Esophagus (tissue), 2 donors: ENCODE measurements at regions not wholly inside any gene's neighbourhood (a gene's known extent, or its start where the extent isn't known, plus 50 kb on each side); places are given as distances from the start of the nearest gene placed in this dataset.
"Not testable (repeated sequence)": the region's sequence is repeated elsewhere in the genome, so short reads cannot be mapped to it uniquely, and the experiment has no call there.

Source experiments
- H3K27ac ChIP-seq, 2 donors: one replicate each; pipeline ENCODE4 v1.5.1; 2013; ENCODE audit warnings: low read depth in 2 of 2, mild to moderate bottlenecking in 2 of 2, inconsistent platforms in 1 of 2, low read length in 1 of 2, moderate library complexity in 1 of 2
- H3K27me3 ChIP-seq, 2 donors: one replicate each; pipeline ENCODE4 v1.6.1; 2013; ENCODE audit warnings: low read length in 2 of 2, control low read depth in 1 of 2, mild to moderate bottlenecking in 1 of 2; ENCODE audit not compliant: insufficient read depth in 2 of 2, control insufficient read depth in 1 of 2
- H3K36me3 ChIP-seq, 2 donors: one replicate each; pipeline ENCODE4 v1.6.1; 2013; ENCODE audit warnings: low read length in 1 of 2; ENCODE audit not compliant: control insufficient read depth in 2 of 2, insufficient read depth in 2 of 2
- H3K4me1 ChIP-seq, 2 donors: one replicate each; pipeline ENCODE4 v1.6.1; 2013; ENCODE audit warnings: low read length in 1 of 2; ENCODE audit not compliant: control insufficient read depth in 2 of 2, insufficient read depth in 2 of 2
- H3K4me3 ChIP-seq, 2 donors: one replicate each; pipeline ENCODE4 v1.5.1; 2013; ENCODE audit warnings: low read length in 2 of 2, mild to moderate bottlenecking in 2 of 2, low read depth in 1 of 2, moderate library complexity in 1 of 2
- H3K9me3 ChIP-seq, 2 donors: one replicate each; pipeline ENCODE4 v1.6.1; 2013; ENCODE audit warnings: mild to moderate bottlenecking in 2 of 2, low read depth in 1 of 2, low read length in 1 of 2, moderate library complexity in 1 of 2; ENCODE audit not compliant: control insufficient read depth in 2 of 2, insufficient read depth in 1 of 2
- WGBS, 2 donors: extraction: QIAGEN DNeasy Blood & Tissue Kit; methylation state at CpG; one replicate each; pipeline ENCODE4 v1.1.7; 2013; 5-methylcytosine and 5-hydroxymethylcytosine counted together
- donor health status: healthy with polysubstance abuse.
- donor health status: Bipolar disorder and iron deficiency.

DNA sequence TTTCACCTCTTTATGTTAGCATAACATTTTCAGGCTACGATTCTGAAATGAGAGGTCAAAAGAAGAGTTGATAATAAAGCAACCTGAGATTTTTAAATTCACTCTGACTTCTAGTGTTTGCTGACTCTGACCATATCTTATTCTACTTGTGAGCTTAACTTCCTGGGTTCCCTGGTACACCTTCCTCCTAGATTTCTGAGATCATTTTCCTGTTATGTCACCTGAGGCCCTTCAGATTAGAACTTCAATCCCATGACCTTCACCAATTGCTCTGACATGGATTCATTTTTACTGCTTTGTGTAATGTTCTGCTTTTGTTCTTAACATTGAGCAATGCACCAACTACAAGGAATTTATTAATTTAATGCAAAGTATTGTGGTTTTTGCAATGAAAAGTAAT is 542.9 kb upstream of the FLRT2 start:
- 73 to 78% methylated on average over 1 of the region's 1 CpG for WGBS, 2 donors
- Histone ChIP-seq H3K9me3 (no peaks in the 10 kb centered on the region), H3K36me3 (no peaks in the 10 kb centered on the region), H3K27ac (no peak overlapping the region), H3K4me1 (no peaks in the 10 kb centered on the region), H3K27me3 (no peaks in the 10 kb centered on the region), H3K4me3 (no peak overlapping the region)

DNA sequence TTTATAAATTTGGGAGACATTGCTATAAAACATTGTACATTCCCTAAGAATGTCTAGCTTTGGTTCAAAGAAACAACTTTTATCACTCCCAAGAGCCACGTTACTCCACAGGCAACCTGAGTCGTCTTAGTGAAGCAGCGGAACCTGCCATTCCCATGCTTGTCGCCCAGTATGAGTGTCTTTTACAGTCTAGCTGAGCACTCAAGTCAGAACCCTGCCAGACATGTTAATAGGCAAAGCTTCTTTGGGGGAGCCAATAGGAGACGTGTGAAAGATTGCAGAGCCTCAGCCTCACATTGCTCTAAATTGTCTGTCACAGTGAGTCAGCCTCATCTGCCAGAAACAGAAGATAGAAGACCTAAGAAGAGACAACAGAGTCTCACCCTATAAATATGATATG is 541.6 kb upstream of the FLRT2 start:
- Histone ChIP-seq H3K4me3 (no peak overlapping the region), H3K27ac (no peak overlapping the region), H3K9me3 (no peaks in the 10 kb centered on the region), H3K36me3 (no peaks in the 10 kb centered on the region), H3K4me1 (no peaks in the 10 kb centered on the region), H3K27me3 (no peaks in the 10 kb centered on the region)
- WGBS, 2 donors, result 91 to 92% methylated on average over 5 of the region's 5 CpGs

DNA sequence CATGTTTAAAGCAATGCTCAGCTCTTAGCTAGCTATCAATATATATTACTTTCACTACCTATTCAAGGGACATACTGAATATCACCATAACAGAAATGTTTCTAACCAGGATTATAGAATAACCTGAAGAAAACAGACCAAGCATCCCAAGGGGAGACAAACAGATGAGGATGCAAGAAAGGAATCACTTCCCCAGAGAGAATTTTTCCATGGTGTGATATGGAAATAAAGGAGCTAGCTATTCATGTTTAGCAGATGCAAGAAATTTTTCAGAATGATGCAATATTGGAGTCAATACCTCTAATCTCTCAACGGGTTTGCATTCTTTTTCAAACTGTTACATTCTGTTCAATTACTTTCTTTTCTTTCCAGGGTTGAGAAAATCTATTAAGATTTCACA is 538.9 kb upstream of the FLRT2 start:
- Histone ChIP-seq H3K9me3 (no peaks in the 10 kb centered on the region), H3K27ac (no peak overlapping the region), H3K4me3 (no peak overlapping the region), H3K27me3 (no peaks in the 10 kb centered on the region), H3K36me3 (no peaks in the 10 kb centered on the region), H3K4me1 (no peaks in the 10 kb centered on the region)
- 51 to 54% methylated on average over 1 of the region's 1 CpG for WGBS, 2 donors

DNA sequence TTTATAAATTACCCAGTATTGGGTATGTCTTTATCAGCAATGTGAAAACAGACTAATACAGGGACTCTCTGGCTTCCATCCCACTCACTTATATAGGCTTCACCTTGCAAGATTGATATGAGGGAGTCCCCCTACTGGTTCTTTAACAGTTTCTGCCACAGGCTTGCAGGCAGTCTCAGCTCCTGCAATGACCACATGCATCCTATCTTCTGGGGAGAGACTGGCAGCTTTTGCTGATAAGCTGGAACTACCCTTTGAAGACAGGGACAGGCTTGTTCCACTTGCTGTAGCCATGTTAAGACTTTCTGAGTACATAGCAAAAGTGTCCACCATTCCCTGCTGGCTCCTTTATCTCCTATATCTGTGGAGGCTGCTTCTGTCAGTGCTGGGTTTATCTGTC is 531.7 kb upstream of the FLRT2 start:
- Histone ChIP-seq H3K27ac (no peak overlapping the region), H3K9me3 (no peaks in the 10 kb centered on the region), H3K36me3 (no peaks in the 10 kb centered on the region), H3K4me3 (no peak overlapping the region), H3K27me3 (no peaks in the 10 kb centered on the region), H3K4me1 (no peaks in the 10 kb centered on the region)

DNA sequence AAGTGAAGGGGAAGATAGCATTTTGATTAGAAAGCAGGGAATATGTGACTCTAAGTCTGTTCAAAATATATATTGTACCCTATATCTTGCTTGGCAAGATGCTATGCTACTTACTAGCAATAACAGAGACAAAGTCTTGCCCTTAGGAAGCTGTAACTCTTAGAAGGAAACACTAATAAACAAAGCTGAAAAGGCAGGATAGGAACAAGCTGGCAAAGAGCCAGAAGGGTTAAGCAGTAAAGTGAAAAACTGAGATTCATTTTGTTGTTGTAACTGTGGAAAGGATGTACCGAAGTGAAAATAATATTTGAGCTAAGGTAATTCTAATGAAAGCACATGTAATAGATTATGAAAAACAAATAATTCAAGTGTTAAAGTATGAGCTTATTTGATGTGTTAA is 527.1 kb upstream of the FLRT2 start:
- Histone ChIP-seq H3K4me3 (no peak overlapping the region), H3K36me3 (no peaks in the 10 kb centered on the region), H3K27ac (no peak overlapping the region), H3K27me3 (no peaks in the 10 kb centered on the region), H3K4me1 (no peaks in the 10 kb centered on the region), H3K9me3 (no peaks in the 10 kb centered on the region)
- WGBS, 2 donors, result 61 to 65% methylated on average over 1 of the region's 1 CpG

DNA sequence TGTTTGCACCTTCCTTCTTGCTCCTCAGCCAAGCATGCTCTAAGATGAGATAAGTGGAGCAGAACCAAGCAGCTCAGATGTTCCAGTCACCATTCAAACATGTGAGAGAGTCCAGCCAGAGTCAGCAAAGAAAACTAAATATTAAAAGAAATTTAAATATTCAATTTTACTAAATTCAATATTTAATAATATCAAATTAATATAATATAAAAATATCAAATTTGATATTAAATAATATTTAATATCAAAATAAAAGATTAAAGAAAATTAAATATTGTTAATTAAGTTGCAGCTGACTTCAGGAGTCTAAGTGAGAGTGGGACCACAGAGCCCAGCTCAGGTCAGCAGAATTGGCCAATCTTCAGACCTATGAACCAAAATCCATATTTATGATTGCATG is 526.1 kb upstream of the FLRT2 start:
- H3K36me3 ChIP-seq, result no peaks in the 10 kb centered on the region
- no peaks in the 10 kb centered on the region for H3K27me3 ChIP-seq
- H3K4me3 ChIP-seq, result no peak overlapping the region
- no peaks in the 10 kb centered on the region for H3K4me1 ChIP-seq
- H3K9me3 ChIP-seq, result peaks cover 0 to 2% of the 10 kb centered on the region in 2 donors
- no peak overlapping the region for H3K27ac ChIP-seq

DNA sequence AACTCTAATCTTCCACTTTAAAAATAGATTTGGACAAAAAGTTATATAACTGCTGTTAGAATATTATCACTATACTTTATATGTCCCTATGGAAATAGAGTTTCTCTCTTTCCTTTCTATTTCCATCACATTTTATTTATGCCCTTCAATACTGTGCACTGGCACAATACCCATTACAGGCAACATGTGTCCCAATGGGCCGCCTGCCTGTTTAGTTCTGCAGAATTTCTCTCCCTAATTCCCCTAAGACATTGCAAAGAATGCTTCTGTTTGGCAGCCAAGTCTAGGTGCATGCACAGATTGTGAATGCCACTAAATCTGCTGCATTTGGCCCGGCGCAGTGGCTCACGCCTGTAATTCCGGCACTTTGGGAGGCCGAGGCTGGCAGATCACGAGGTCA is 520.4 kb upstream of the FLRT2 start:
- no peaks in the 10 kb centered on the region for H3K36me3 ChIP-seq
- no peaks in the 10 kb centered on the region for H3K4me1 ChIP-seq
- H3K27me3 ChIP-seq, result no peaks in the 10 kb centered on the region
- H3K27ac ChIP-seq, result no peak overlapping the region
- WGBS, 2 donors, result 94 to 97% methylated on average over 7 of the region's 7 CpGs
- peaks cover 0 to 2% of the 10 kb centered on the region in 2 donors for H3K9me3 ChIP-seq
- no peak overlapping the region for H3K4me3 ChIP-seq

DNA sequence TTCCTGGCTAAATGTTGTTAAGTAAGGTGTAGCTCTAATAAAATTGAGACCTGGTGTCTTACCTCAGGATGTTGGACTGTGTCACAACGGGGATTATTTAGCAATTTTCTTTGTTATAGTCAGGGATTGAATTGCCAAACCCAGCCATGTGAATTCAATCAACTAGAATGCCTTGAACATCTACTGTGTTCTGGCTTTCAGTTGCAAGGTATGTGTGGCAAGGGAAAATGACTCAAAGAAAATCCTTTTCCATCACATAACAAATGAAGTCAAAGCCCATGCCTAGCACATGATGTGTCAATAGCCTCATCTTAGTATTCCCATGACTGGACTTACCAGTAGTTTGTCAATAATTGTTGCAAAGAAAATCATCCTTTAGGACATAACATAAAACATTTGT is 519.8 kb upstream of the FLRT2 start:
- H3K27me3 ChIP-seq, result no peaks in the 10 kb centered on the region
- H3K4me1 ChIP-seq, result no peaks in the 10 kb centered on the region
- no peak overlapping the region for H3K27ac ChIP-seq
- no peaks in the 10 kb centered on the region for H3K36me3 ChIP-seq
- peaks cover 0 to 2% of the 10 kb centered on the region in 2 donors for H3K9me3 ChIP-seq
- H3K4me3 ChIP-seq, result no peak overlapping the region
- 64 to 79% methylated on average over 1 of the region's 1 CpG for WGBS, 2 donors

DNA sequence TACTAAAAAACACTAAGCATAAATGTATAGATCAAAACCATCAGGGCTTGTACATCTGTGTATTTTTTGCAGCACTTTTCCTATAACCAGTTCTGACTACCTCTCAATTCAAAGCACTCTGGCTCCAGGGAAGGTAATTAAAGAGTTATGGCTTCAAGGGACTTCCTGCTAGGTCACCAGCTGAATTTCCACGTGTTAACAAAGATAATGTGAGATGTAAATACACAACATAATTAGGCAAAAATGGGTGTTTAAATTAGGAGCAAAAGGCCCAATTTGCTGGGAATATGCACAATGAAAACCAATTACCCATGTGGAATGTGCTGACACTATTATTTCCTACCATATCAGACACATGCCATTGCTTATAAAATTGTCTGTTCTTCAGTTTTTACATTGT is 513.4 kb upstream of the FLRT2 start:
- 11 to 13% methylated on average over 1 of the region's 1 CpG for WGBS, 2 donors
- Histone ChIP-seq H3K27me3 (no peaks in the 10 kb centered on the region), H3K36me3 (no peaks in the 10 kb centered on the region), H3K9me3 (no peaks in the 10 kb centered on the region), H3K4me1 (no peaks in the 10 kb centered on the region), H3K27ac (no peak overlapping the region), H3K4me3 (no peak overlapping the region)

DNA sequence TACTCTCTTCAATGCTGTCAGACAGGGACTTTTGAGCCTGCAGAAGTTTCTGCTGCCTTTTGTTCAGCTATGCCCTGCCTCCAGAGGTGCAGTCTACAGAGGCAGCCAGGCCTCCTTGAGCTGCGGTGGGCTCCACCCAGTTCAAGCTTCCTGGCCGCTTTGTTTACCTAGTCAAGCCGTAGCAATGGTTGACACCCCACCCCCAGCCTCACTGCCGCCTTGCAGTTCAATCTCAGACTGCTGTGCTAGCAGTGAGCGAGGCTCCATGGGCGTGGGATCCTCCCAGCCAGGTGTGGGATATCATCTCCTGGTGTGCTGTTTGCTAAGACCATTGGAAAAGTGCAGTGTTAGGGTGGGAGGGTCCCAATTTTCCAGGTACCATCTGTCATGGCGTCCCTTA is 506.1 kb upstream of the FLRT2 start:
- WGBS, 2 donors, result 77 to 80% methylated on average over 7 of the region's 7 CpGs
- not testable (repeated sequence) for H3K4me1 ChIP-seq, H3K27me3 ChIP-seq, H3K4me3 ChIP-seq, H3K27ac ChIP-seq, H3K36me3 ChIP-seq, H3K9me3 ChIP-seq
